Fibroblast of lung (primary cell): ENCODE measurements at regions not wholly inside any gene's neighbourhood (a gene's known extent, or its start where the extent isn't known, plus 50 kb on each side); places are given as distances from the start of the nearest gene placed in this dataset.

Experiments used
- EZH2 ChIP-seq: IDR thresholded peaks from 2 replicates; pipeline ENCODE4 v1.5.1; 2012; ENCODE audit warnings: low read length, control low read depth, mild to moderate bottlenecking; ENCODE audit errors: missing control alignments
- TF ChIP-seq, protein P1 (sequence below), 2 donors: IDR thresholded peaks in 1 of 2; conservative IDR thresholded peaks in 1 of 2; 1 replicate in 1 of 2; 2 replicates in 1 of 2; pipeline ENCODE4 v1.5.1; 2011 to 2012; ENCODE audit warnings: low read length in 2 of 2, control low read depth in 1 of 2, inconsistent platforms in 1 of 2, low read depth in 1 of 2, mild to moderate bottlenecking in 1 of 2

DNA sequence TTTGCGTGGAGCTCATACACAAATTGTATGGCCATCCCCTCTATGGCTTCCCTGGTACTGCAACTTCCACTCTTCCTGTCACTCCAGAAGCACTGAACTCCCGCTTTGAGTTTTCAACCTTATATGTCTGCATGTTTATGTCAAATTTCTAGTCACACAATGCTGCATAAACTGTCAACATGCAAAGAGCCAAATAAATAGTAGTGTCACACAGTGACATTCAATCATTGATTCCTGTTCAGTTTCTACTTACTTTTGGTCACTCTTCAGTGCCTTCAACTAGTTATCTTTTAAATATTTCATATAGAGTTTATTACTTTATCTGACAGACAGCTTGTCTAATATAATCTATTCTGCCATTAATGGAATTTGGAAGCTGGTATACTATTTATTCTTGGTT lies 149.3 kb downstream of the SPANXN1 start:
- TF ChIP-seq, protein P1, sequence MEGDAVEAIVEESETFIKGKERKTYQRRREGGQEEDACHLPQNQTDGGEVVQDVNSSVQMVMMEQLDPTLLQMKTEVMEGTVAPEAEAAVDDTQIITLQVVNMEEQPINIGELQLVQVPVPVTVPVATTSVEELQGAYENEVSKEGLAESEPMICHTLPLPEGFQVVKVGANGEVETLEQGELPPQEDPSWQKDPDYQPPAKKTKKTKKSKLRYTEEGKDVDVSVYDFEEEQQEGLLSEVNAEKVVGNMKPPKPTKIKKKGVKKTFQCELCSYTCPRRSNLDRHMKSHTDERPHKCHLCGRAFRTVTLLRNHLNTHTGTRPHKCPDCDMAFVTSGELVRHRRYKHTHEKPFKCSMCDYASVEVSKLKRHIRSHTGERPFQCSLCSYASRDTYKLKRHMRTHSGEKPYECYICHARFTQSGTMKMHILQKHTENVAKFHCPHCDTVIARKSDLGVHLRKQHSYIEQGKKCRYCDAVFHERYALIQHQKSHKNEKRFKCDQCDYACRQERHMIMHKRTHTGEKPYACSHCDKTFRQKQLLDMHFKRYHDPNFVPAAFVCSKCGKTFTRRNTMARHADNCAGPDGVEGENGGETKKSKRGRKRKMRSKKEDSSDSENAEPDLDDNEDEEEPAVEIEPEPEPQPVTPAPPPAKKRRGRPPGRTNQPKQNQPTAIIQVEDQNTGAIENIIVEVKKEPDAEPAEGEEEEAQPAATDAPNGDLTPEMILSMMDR (conservative IDR thresholded peaks at IDR 0.05 in 1 of 2, IDR thresholded peaks at IDR 0.05 in 1 of 2; ENCODE audit: low read depth in 1 of 2, low read length in 2 of 2): no peak
- TF ChIP-seq EZH2: no peak
